ENCODE measurements at regions not wholly inside any gene's neighbourhood (a gene's known extent, or its start where the extent isn't known, plus 50 kb on each side); places are given as distances from the start of the nearest gene placed in this dataset.
"Not testable (repeated sequence)": the region's sequence is repeated elsewhere in the genome, so short reads cannot be mapped to it uniquely, and the experiment has no call there.

- H3K27me3 Mint-ChIP-seq (ENCODE audit: low read depth), result peaks cover 6% of the 10 kb centered on the region
- H3K4me1 Mint-ChIP-seq, result no peaks in the 10 kb centered on the region
- no peaks in the 10 kb centered on the region for H3K36me3 Mint-ChIP-seq (ENCODE audit: low read depth)
- no peak for TF ChIP-seq CTCF (conservative IDR thresholded peaks at IDR 0.05)
- H3K4me3 Mint-ChIP-seq, result no peak overlapping the region
- no peak overlapping the region for H3K27ac Mint-ChIP-seq (ENCODE audit: unreplicated experiment)
- DNase-seq (ENCODE audit: low read depth, low spot score), result no peak
- H3K9me3 Mint-ChIP-seq, result no peaks in the 10 kb centered on the region
Observed at GRCh38 chr5:136836093-136836492, 470.7 kb upstream of the TRPC7 start.

DNA sequence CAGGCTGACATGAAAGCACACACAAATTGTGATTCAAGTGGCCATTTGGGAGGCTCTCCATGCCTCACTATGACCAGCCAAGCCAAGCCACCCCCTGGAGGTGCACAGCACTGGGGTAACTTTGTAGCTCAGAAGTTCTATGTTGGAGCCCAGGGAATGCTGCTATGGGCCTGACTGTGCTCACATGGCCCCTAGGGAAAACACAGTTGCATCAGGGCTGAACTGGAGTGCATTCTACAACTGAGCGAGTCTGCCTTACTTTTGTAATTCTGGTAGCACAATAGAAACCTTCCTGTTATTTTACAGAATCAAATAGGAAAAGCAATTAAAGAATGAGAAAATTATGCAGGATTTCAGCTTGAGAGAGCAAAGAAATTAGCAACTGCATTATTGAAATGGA is 455.5 kb upstream of the TRPC7 start:
- DNase-seq (ENCODE audit: low read depth, low spot score), result no peak
- Mint-ChIP-seq H3K9me3 (no peaks in the 10 kb centered on the region), H3K36me3 (ENCODE audit: low read depth) (no peaks in the 10 kb centered on the region), H3K27ac (ENCODE audit: unreplicated experiment) (no peak overlapping the region), H3K4me1 (no peaks in the 10 kb centered on the region), H3K27me3 (ENCODE audit: low read depth) (peaks cover 5% of the 10 kb centered on the region), H3K4me3 (no peak overlapping the region)
- no peak for TF ChIP-seq CTCF (conservative IDR thresholded peaks at IDR 0.05)

GRCh38 chr5:136819526-136820302 is 454.4 kb upstream of the TRPC7 start:
- DNase-seq (ENCODE audit: low read depth, low spot score), result no peak
- H3K4me3 Mint-ChIP-seq, result no peak overlapping the region
- peaks cover 5% of the 10 kb centered on the region for H3K27me3 Mint-ChIP-seq (ENCODE audit: low read depth)

DNA sequence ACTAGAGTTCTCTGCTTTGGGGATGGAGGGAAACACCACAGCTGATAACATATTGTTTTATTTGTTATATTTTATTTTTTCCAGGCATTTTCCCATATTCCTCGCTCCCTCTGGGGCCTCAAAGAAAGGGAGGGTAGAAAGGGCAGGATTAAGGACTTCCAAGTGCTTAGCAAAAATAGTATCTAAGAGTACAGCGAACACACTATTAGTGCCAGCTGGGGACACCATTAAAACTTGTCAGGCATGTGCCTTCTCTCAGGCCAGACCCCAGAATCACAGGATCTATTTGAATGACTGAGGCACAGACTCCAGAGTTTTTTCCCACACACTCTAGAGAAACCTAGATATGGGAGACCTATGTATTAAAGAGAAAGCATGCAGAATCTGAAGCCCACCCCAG is 451.0 kb upstream of the TRPC7 start:
- no peaks in the 10 kb centered on the region for H3K36me3 Mint-ChIP-seq (ENCODE audit: low read depth)
- no peaks in the 10 kb centered on the region for H3K9me3 Mint-ChIP-seq
- no peak overlapping the region for H3K27ac Mint-ChIP-seq (ENCODE audit: unreplicated experiment)
- no peaks in the 10 kb centered on the region for H3K4me1 Mint-ChIP-seq
- H3K4me3 Mint-ChIP-seq, result no peak overlapping the region
- DNase-seq (ENCODE audit: low read depth, low spot score), result no peak
- H3K27me3 Mint-ChIP-seq (ENCODE audit: low read depth), result peaks cover under 1% of the 10 kb centered on the region
- TF ChIP-seq CTCF (conservative IDR thresholded peaks at IDR 0.05), result no peak

More at GRCh38 chr5:136819526-136820302, 454.4 kb upstream of the TRPC7 start:
- Mint-ChIP-seq H3K27ac (ENCODE audit: unreplicated experiment) (no peak overlapping the region), H3K36me3 (ENCODE audit: low read depth) (no peaks in the 10 kb centered on the region), H3K9me3 (no peaks in the 10 kb centered on the region), H3K4me1 (no peaks in the 10 kb centered on the region)
- TF ChIP-seq CTCF (conservative IDR thresholded peaks at IDR 0.05), result no peak

DNA sequence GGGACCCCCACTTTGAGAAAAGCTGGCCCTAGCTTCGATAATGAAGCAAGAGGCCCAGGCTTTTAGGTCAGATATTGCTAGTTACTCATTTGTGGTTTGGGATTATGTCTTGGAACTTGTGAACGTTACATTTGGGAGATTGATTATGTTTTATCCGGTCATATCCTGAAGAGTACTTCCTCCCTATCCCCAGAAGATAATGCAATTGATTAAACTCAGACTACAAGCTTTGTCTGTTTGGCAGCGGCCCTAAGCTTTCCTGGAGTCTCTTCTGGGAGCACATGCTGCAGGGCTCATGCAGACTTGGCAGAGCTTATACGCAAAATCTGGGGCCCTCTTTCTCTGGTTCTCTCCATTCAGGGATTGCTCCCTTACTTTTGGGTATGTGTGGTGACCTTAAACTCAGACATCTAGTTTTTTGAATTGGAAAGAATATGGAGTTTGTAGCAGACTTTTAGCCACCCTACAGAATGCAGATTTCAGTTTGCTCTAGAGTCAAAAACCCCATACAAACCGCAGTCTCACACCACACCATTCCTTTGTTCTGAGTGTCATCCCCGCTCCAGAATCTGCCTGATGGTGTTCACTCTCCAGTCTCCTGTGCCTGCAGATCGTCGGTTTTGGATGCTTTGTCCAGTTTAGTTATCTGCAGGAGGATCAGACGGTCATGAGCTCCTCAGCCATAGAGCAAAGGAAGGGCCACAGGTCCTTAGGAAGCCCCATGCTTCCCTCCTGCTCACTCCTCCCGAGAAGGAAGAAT is 449.5 kb upstream of the TRPC7 start:
- DNase-seq (ENCODE audit: low read depth, low spot score), result no peak
- no peaks in the 10 kb centered on the region for H3K36me3 Mint-ChIP-seq (ENCODE audit: low read depth)
- TF ChIP-seq CTCF (conservative IDR thresholded peaks at IDR 0.05), result no peak
- no peaks in the 10 kb centered on the region for H3K9me3 Mint-ChIP-seq
- H3K4me1 Mint-ChIP-seq, result no peaks in the 10 kb centered on the region
- H3K27ac Mint-ChIP-seq (ENCODE audit: unreplicated experiment), result no peak overlapping the region
- no peaks in the 10 kb centered on the region for H3K27me3 Mint-ChIP-seq (ENCODE audit: low read depth)
- H3K4me3 Mint-ChIP-seq, result no peak overlapping the region

DNA sequence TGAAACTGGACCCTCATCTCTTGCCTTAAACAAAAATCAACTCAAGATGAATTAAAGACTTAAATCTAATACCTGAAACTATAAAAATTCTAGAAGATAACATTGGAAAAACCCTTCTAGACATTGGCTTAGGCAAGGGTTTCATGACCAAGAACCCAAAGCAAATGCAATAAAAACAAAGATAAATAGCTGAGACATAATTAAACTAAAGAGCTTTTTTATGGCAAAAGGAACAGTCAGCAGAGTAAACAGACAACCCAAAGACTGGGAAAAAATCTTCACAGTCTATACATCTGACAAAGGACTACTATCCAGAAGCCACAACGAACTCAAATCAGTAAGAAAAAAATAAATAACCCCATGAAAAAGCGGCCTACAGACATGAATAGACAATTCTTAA is 446.9 kb upstream of the TRPC7 start:
- H3K36me3 Mint-ChIP-seq (ENCODE audit: low read depth); H3K4me1 Mint-ChIP-seq; H3K4me3 Mint-ChIP-seq; DNase-seq (ENCODE audit: low read depth, low spot score); H3K27me3 Mint-ChIP-seq (ENCODE audit: low read depth); H3K9me3 Mint-ChIP-seq; H3K27ac Mint-ChIP-seq (ENCODE audit: unreplicated experiment): not testable (repeated sequence)

Measured in neural crest cell (in vitro differentiated cells).